A549 (cell line): ENCODE measurements at regions not wholly inside any gene's neighbourhood (a gene's known extent, or its start where the extent isn't known, plus 50 kb on each side); places are given as distances from the start of the nearest gene placed in this dataset.

Source experiments
- ATAC-seq, 2 experiments: fragments of 200-7000 bp in 1 of 2; fragments of >200 bp in 1 of 2; cut with Nextera tagmentation in 1 of 2; cut with Tn5 transposase in 1 of 2; 3 replicates each; pipeline versions ENCODE4 v1.8.0 to v1.9.1; 2018 to 2020; ENCODE audit warnings: mild to moderate bottlenecking in 1 of 2, moderate library complexity in 1 of 2
- CTCF ChIA-PET: fragments of 300-600 bp; sonication (Branson Sonifier 250); formaldehyde crosslinking; extraction: SDS; loops from one replicate; lab custom pipeline; 2021; ENCODE audit warnings: antibody characterized with exemption, inconsistent platforms; lab: Yijun Ruan, JAX
- POLR2A ChIA-PET: fragments of 350-600 bp; formaldehyde crosslinking; extraction: SDS; loops from one replicate; lab custom pipeline; 2021; ENCODE audit warnings: antibody characterized with exemption, inconsistent platforms; lab: Yijun Ruan, JAX
- DNase-seq, 2 experiments: peaks; one replicate each; pipeline versions ENCODE4 v3.0.0 to v3.0.0-alpha.2; 2011 to 2016; ENCODE audit warnings: low read depth in 1 of 2, low spot score in 1 of 2
- FAIRE-seq: peaks from 2 replicates; lab custom pipeline; 2011; peaks lifted over from hg19 to GRCh38; lab: Jason Lieb, UNC
- H3K27ac ChIP-seq, 2 experiments: fragments of >200 bp; sonication (Bioruptor Twin); formaldehyde crosslinking; 3 replicates each; pipeline ENCODE4 v1.5.1; 2016 to 2017
- H3K4me1 ChIP-seq: fragments of >200 bp; sonication (Bioruptor Twin); formaldehyde crosslinking; 3 replicates; pipeline ENCODE4 v1.6.1; 2016
- H3K4me2 ChIP-seq: fragments of >200 bp; sonication (Bioruptor Twin); formaldehyde crosslinking; 3 replicates; pipeline ENCODE4 v1.6.1; 2016
- H3K4me3 ChIP-seq: fragments of >200 bp; sonication (Bioruptor Twin); formaldehyde crosslinking; 3 replicates; pipeline ENCODE4 v1.5.1; 2016
- H3K9me3 ChIP-seq: fragments of >200 bp; sonication (Bioruptor Twin); formaldehyde crosslinking; 3 replicates; pipeline ENCODE4 v1.6.1; 2016
- ATOH8 ChIP-seq: fragments of 250-450 bp; sonication (Bioruptor Pico); IDR thresholded peaks from 2 replicates; pipeline ENCODE4 v1.5.0; 2020; ENCODE audit warnings: low read depth, mild to moderate bottlenecking, moderate library complexity
- BCL3 ChIP-seq: fragments of >200 bp; sonication (Bioruptor Twin); formaldehyde crosslinking; IDR thresholded peaks from 3 replicates; pipeline ENCODE4 v1.6.1; 2016
- CHD2 ChIP-seq: fragments of 150-350 bp; IDR thresholded peaks from 2 replicates; pipeline ENCODE4 v1.6.1; 2014; ENCODE audit warnings: low read length; ENCODE audit not compliant: partially characterized antibody
- EHF ChIP-seq: fragments of 250-450 bp; sonication (Bioruptor Pico); IDR thresholded peaks from 2 replicates; pipeline ENCODE4 v1.5.0; 2020; ENCODE audit warnings: mild to moderate bottlenecking
- ELK1 ChIP-seq: fragments of 150-350 bp; IDR thresholded peaks from 2 replicates; pipeline ENCODE4 v1.6.1; 2014; ENCODE audit warnings: low read depth, mild to moderate bottlenecking, low read length
- FOXS1 ChIP-seq: fragments of 250-450 bp; sonication (Bioruptor Pico); IDR thresholded peaks from 2 replicates; pipeline ENCODE4 v1.5.0; 2020; ENCODE audit warnings: mild to moderate bottlenecking, moderate library complexity
- HDAC2 ChIP-seq: fragments of 200-600 bp; sonication (generic); IDR thresholded peaks from 2 replicates; pipeline ENCODE4 v1.6.1; 2016
- HEYL ChIP-seq: fragments of 250-450 bp; sonication (Bioruptor Pico); IDR thresholded peaks from 2 replicates; pipeline ENCODE4 v1.8.0; 2021; ENCODE audit warnings: mild to moderate bottlenecking, moderate library complexity
- HMGXB4 ChIP-seq: fragments of 250-450 bp; sonication (Bioruptor Pico); IDR thresholded peaks from 2 replicates; pipeline ENCODE4 v1.5.0; 2021; ENCODE audit warnings: mild to moderate bottlenecking, moderate library complexity, borderline replicate concordance
- HOXA7 ChIP-seq: fragments of 250-450 bp; sonication (Bioruptor Pico); IDR thresholded peaks from 2 replicates; pipeline ENCODE4 v1.5.0; 2020; ENCODE audit warnings: mild to moderate bottlenecking, moderate library complexity
- HOXB5 ChIP-seq: fragments of 250-450 bp; sonication (Bioruptor Pico); IDR thresholded peaks from 2 replicates; pipeline ENCODE4 v1.5.0; 2020; ENCODE audit warnings: mild to moderate bottlenecking, moderate library complexity
- JUN ChIP-seq, 2 experiments: fragments of >200 bp; sonication (Bioruptor Twin); formaldehyde crosslinking; IDR thresholded peaks; 2 replicates in 1 of 2; 3 replicates in 1 of 2; pipeline ENCODE4 v1.6.1; 2016 to 2017
- KDM1A ChIP-seq: fragments of 200-600 bp; sonication (generic); IDR thresholded peaks from 2 replicates; pipeline ENCODE4 v1.6.1; 2016; ENCODE audit warnings: low read depth, mild to moderate bottlenecking
- KDM5A ChIP-seq: fragments of 200-600 bp; sonication (generic); IDR thresholded peaks from 2 replicates; pipeline ENCODE4 v1.6.1; 2016; ENCODE audit warnings: antibody characterized with exemption, mild to moderate bottlenecking
- MAFK ChIP-seq: fragments of 450-650 bp; IDR thresholded peaks from 2 replicates; pipeline ENCODE4 v1.6.1; 2014; ENCODE audit not compliant: partially characterized antibody
- MAZ ChIP-seq: fragments of 150-350 bp; IDR thresholded peaks from 2 replicates; pipeline ENCODE4 v1.6.1; 2014; ENCODE audit warnings: antibody characterized with exemption, low read depth, low read length, borderline replicate concordance
- MYC ChIP-seq: IDR thresholded peaks from 2 replicates; pipeline ENCODE4 v1.6.1; 2012; ENCODE audit warnings: mild to moderate bottlenecking, inconsistent platforms, low read length, improper control_type of control experiment, borderline replicate concordance
- NFE2L2 ChIP-seq: fragments of 150-350 bp; conservative IDR thresholded peaks from 2 replicates; pipeline ENCODE4 v1.6.1; 2014; ENCODE audit warnings: low read length
- RCOR1 ChIP-seq: fragments of 150-350 bp; IDR thresholded peaks from 2 replicates; pipeline ENCODE4 v1.6.1; 2014; ENCODE audit warnings: antibody characterized with exemption, low read length, low read depth
- RFX5 ChIP-seq: fragments of 450-650 bp; IDR thresholded peaks from 2 replicates; pipeline ENCODE4 v1.7.1; 2014; ENCODE audit warnings: antibody characterized with exemption, mild to moderate bottlenecking, moderate library complexity
- SMC3 ChIP-seq: fragments of >200 bp; sonication (Bioruptor Twin); formaldehyde crosslinking; IDR thresholded peaks from 3 replicates; pipeline ENCODE4 v1.6.1; 2018; ENCODE audit warnings: inconsistent platforms
- TFCP2L1 ChIP-seq: fragments of 250-450 bp; sonication (Bioruptor Pico); IDR thresholded peaks from 2 replicates; pipeline ENCODE4 v1.5.0; 2021; ENCODE audit warnings: mild to moderate bottlenecking
- TP53 ChIP-seq: fragments of 250-450 bp; sonication (Bioruptor Pico); IDR thresholded peaks from 2 replicates; pipeline ENCODE4 v1.5.0; 2021; ENCODE audit warnings: mild to moderate bottlenecking, moderate library complexity
- ZFP36 ChIP-seq: fragments of 450-650 bp; IDR thresholded peaks from 2 replicates; pipeline ENCODE4 v1.6.1; 2014; ENCODE audit warnings: borderline replicate concordance; ENCODE audit not compliant: partially characterized antibody
- ZNF302 ChIP-seq: fragments of 250-450 bp; sonication (Bioruptor Pico); IDR thresholded peaks from 2 replicates; pipeline ENCODE4 v1.9.0; 2021; ENCODE audit warnings: inconsistent platforms, mild to moderate bottlenecking, moderate library complexity
- WGBS: methylation state at CpG from one replicate; pipeline ENCODE4 v1.1.6; 2017; ENCODE audit errors: missing lambda C conversion rate; 5-methylcytosine and 5-hydroxymethylcytosine counted together
- TF ChIP-seq, protein P1 (sequence below): fragments of >200 bp; sonication (Bioruptor Twin); formaldehyde crosslinking; IDR thresholded peaks from 2 replicates; pipeline ENCODE4 v1.6.1; 2016
- TF ChIP-seq, protein P2 (sequence below): IDR thresholded peaks from 2 replicates; pipeline ENCODE4 v1.6.1; 2012

GRCh38 chr2:180553094-180553715, 427.2 kb upstream of the UBE2E3 start (continued):
- TF ChIP-seq ZFP36 (no peak), HDAC2 (no peak), HEYL (no peak), FOXS1 (no peak), EHF (CRISPR knock-in tag) (no peak), MAFK (no peak), TP53 (CRISPR knock-in tag) (no peak), KDM1A (no peak)
- TF ChIP-seq, protein P1, sequence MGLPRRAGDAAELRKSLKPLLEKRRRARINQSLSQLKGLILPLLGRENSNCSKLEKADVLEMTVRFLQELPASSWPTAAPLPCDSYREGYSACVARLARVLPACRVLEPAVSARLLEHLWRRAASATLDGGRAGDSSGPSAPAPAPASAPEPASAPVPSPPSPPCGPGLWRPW: no peak
- TF ChIP-seq, protein P2, sequence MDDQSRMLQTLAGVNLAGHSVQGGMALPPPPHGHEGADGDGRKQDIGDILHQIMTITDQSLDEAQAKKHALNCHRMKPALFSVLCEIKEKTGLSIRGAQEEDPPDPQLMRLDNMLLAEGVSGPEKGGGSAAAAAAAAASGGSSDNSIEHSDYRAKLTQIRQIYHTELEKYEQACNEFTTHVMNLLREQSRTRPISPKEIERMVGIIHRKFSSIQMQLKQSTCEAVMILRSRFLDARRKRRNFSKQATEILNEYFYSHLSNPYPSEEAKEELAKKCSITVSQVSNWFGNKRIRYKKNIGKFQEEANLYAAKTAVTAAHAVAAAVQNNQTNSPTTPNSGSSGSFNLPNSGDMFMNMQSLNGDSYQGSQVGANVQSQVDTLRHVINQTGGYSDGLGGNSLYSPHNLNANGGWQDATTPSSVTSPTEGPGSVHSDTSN: no peak

DNA sequence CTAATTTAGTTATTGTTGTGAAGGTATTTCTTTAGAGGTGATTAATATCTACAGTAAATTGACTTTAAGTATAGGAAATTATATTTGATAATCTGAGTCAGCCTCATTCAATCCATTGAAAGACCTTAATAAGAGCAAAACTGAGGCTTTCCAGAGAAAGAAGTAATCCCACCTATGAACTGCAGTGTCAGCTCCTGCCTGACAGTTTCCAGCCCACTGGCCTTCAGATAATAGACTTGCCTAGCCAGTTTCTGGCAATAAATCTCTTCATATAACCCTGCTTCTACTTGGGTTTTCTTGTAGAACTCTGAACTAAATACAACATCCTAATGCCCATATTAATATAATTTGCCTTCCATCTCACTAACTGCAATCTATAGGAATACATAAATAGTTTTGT, 437.9 kb upstream of the UBE2E3 start:
- Histone ChIP-seq H3K27ac (no peak overlapping the region), H3K4me2 (no peak overlapping the region), H3K4me3 (no peak overlapping the region)
- POLR2A ChIA-PET: no interaction called here
- TF ChIP-seq, protein P1: no peak
- TF ChIP-seq ZNF302 (CRISPR knock-in tag) (no peak), KDM5A (no peak), RCOR1 (no peak), HMGXB4 (no peak), MAZ (no peak), CHD2 (no peak), HOXA7 (CRISPR knock-in tag) (no peak), MYC (no peak), TFCP2L1 (no peak), SMC3 (no peak)
- TF ChIP-seq, all 56 proteins: peak for 0
- H3K4me1 ChIP-seq: no peaks in the 10 kb centered on the region
- no peak for DNase-seq
- CTCF ChIA-PET: no interaction called here
- FAIRE-seq: no peak
- 0 out of 3 replicates have a peak, but pooled peaks cover 5% of the 10 kb centered on the region for H3K9me3 ChIP-seq
- no peak for ATAC-seq

DNA sequence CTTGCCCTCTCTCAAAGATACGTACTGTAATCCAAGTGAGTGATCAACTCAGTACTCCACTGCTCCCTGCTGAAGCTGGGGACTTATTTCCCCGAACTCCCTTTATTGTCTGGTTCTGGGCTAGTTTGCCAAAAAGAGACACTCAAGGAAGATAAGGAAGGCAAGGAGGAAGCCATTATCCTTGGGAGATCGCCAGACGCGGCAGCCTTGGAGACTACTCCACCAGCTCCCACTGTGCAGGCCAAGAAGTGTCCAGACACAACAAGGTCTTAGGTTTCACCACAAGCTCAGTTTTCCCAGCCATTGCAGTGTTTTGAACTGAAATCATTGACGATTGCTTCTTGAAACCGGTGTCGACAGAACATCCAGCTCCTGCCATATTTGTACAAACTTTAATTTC, 439.6 kb upstream of the UBE2E3 start:
- FAIRE-seq (no peak), DNase-seq (no peak), ATAC-seq (no peak)
- no peak overlapping the region for H3K4me2 ChIP-seq
- no peaks in the 10 kb centered on the region for H3K4me1 ChIP-seq
- ChIA-PET CTCF (interaction anchor here (0.6 to 0.7 kb wide), 2 partner anchors 105 to 502 kb away, joined by 3 to 4 read pairs; no protein-coding TSS in a partner anchor), POLR2A (no interaction called here)
- 80% methylated on average over 8 of the region's 8 CpGs for WGBS
- H3K9me3 ChIP-seq: no peaks in the 10 kb centered on the region
- no peak overlapping the region for H3K27ac ChIP-seq
- TF ChIP-seq ELK1 (no peak), BCL3 (no peak), RFX5 (no peak), JUN (IDR thresholded peaks at IDR 0.05) (no peak), MAZ (no peak), HEYL (no peak), ATOH8 (no peak), NFE2L2 (no peak), HOXA7 (CRISPR knock-in tag) (no peak), HMGXB4 (no peak), HOXB5 (CRISPR knock-in tag) (no peak)
- TF ChIP-seq, protein P1: no peak
- H3K4me3 ChIP-seq: no peak overlapping the region
